C4-2B (cell line): ENCODE measurements at regions not wholly inside any gene's neighbourhood (a gene's known extent, or its start where the extent isn't known, plus 50 kb on each side); places are given as distances from the start of the nearest gene placed in this dataset.

Experiments
- CTCF ChIP-seq: fragments of 450-650 bp; conservative IDR thresholded peaks from 2 replicates; pipeline ENCODE4 v1.5.1; 2017; ENCODE audit warnings: mild to moderate bottlenecking
- ZFX ChIP-seq: fragments of 450-650 bp; IDR thresholded peaks from 2 replicates; pipeline ENCODE4 v1.6.1; 2017

- TF ChIP-seq CTCF (no peak), ZFX (no peak)
Measured at GRCh38 chr2:217739741-217740140, 263.1 kb downstream of the TNS1 start.
